ENCODE measurements at regions not wholly inside any gene's neighbourhood (a gene's known extent, or its start where the extent isn't known, plus 50 kb on each side); places are given as distances from the start of the nearest gene placed in this dataset.

GRCh38 chr2:236934656-236935055 is 151.0 kb upstream of the COPS8 start:
- 91 to 95% (median 94%) methylated on average over 3 of the region's 3 CpGs for WGBS, 5 donors
- no peak overlapping the region for H3K4me3 ChIP-seq
- no peaks in the 10 kb centered on the region for H3K4me1 ChIP-seq
- no peaks in the 10 kb centered on the region for H3K27me3 ChIP-seq
- no peaks in the 10 kb centered on the region for H3K9me3 ChIP-seq
- no peak overlapping the region for H3K27ac ChIP-seq
- no peak for TF ChIP-seq EP300 (IDR thresholded peaks at IDR 0.05)
- no peak for TF ChIP-seq CTCF (IDR thresholded peaks at IDR 0.05)
- TF ChIP-seq POLR2A (IDR thresholded peaks at IDR 0.05) = no peak
- no peak for TF ChIP-seq POLR2AphosphoS5 (IDR thresholded peaks at IDR 0.05)
- DNase-seq = peak in 1 of 2 donors; percentile 3
- intact Hi-C loops (cut with DNase I; ENCODE audit: low total_unique reads) = no loop called here
- H3K36me3 ChIP-seq = no peaks in the 10 kb centered on the region

- intact Hi-C loops (cut with DNase I; ENCODE audit: low total_unique reads) = no loop called here
- WGBS, 5 donors = 87 to 95% (median 89%) methylated on average over 5 of the region's 5 CpGs
- Histone ChIP-seq H3K4me3 (no peak overlapping the region), H3K36me3 (no peaks in the 10 kb centered on the region), H3K27ac (no peak overlapping the region), H3K27me3 (no peaks in the 10 kb centered on the region), H3K9me3 (no peaks in the 10 kb centered on the region), H3K4me1 (no peaks in the 10 kb centered on the region)
- DNase-seq = peak in 1 of 2 donors; percentile 18
- TF ChIP-seq POLR2A (IDR thresholded peaks at IDR 0.05) (no peak), EP300 (IDR thresholded peaks at IDR 0.05) (no peak), CTCF (IDR thresholded peaks at IDR 0.05) (no peak), POLR2AphosphoS5 (IDR thresholded peaks at IDR 0.05) (no peak)
These were observed 150.6 kb upstream of the COPS8 start for GRCh38 chr2:236935083-236935482.

GRCh38 chr2:236935631-236936445 is 149.9 kb upstream of the COPS8 start:
- Histone ChIP-seq H3K4me3 (no peak overlapping the region), H3K36me3 (no peaks in the 10 kb centered on the region), H3K27ac (no peak overlapping the region), H3K9me3 (no peaks in the 10 kb centered on the region), H3K4me1 (no peaks in the 10 kb centered on the region), H3K27me3 (no peaks in the 10 kb centered on the region)
- TF ChIP-seq POLR2AphosphoS5 (IDR thresholded peaks at IDR 0.05) (no peak), POLR2A (IDR thresholded peaks at IDR 0.05) (no peak), CTCF (IDR thresholded peaks at IDR 0.05) (no peak), EP300 (IDR thresholded peaks at IDR 0.05) (no peak)
- intact Hi-C loops (cut with DNase I; ENCODE audit: low total_unique reads) = no loop called here
- WGBS, 5 donors = 79 to 88% (median 85%) methylated on average over 9 to 10 of the region's 10 CpGs
- peak in 1 of 2 donors; percentile 9 for DNase-seq

- H3K36me3 ChIP-seq = no peaks in the 10 kb centered on the region
- H3K27me3 ChIP-seq = no peaks in the 10 kb centered on the region
- intact Hi-C loops (cut with DNase I; ENCODE audit: low total_unique reads) = no loop called here
- DNase-seq = no peak
- H3K4me1 ChIP-seq = no peaks in the 10 kb centered on the region
- no peaks in the 10 kb centered on the region for H3K9me3 ChIP-seq
- no peak for TF ChIP-seq EP300 (IDR thresholded peaks at IDR 0.05)
- no peak for TF ChIP-seq CTCF (IDR thresholded peaks at IDR 0.05)
- no peak for TF ChIP-seq POLR2A (IDR thresholded peaks at IDR 0.05)
- 79 to 90% (median 84%) methylated on average over 7 of the region's 7 CpGs for WGBS, 5 donors
- no peak overlapping the region for H3K4me3 ChIP-seq
- H3K27ac ChIP-seq = no peak overlapping the region
These were observed 149.2 kb upstream of the COPS8 start for GRCh38 chr2:236936446-236936940.
